Lung (tissue), 11 donors: ENCODE measurements at regions not wholly inside any gene's neighbourhood (a gene's known extent, or its start where the extent isn't known, plus 50 kb on each side); places are given as distances from the start of the nearest gene placed in this dataset.

ENCODE experiments used
- ATAC-seq: fragments of 200-7000 bp; cut with Tn5 transposase; one replicate; pipeline ENCODE4 v1.9.1; 2020; ENCODE audit warnings: moderate number of reproducible peaks; ENCODE audit not compliant: insufficient read depth, low FRiP score
- DNase-seq, 3 donors: peaks; one replicate each; pipeline ENCODE4 v3.0.0-alpha.2; 2013 to 2017
- H3K27ac ChIP-seq, 2 donors: one replicate each; pipeline ENCODE4 v1.5.1; 2013; ENCODE audit warnings: mild to moderate bottlenecking in 2 of 2, moderate library complexity in 2 of 2, control low read depth in 1 of 2, inconsistent platforms in 1 of 2, low read depth in 1 of 2, low read length in 1 of 2
- H3K27me3 ChIP-seq, 3 donors: one replicate each; pipeline ENCODE4 v1.5.1; 2013; ENCODE audit warnings: low read length in 2 of 3; ENCODE audit not compliant: control insufficient read depth in 3 of 3, insufficient read depth in 3 of 3
- H3K36me3 ChIP-seq, 4 donors: one replicate each; pipeline ENCODE4 v1.5.1; 2013; ENCODE audit warnings: low read length in 4 of 4, mild to moderate bottlenecking in 1 of 4, moderate library complexity in 1 of 4; ENCODE audit not compliant: control insufficient read depth in 4 of 4, insufficient read depth in 4 of 4
- H3K4me1 ChIP-seq, 5 donors: one replicate each; pipeline ENCODE4 v1.5.1; 2013; ENCODE audit warnings: low read length in 5 of 5, mild to moderate bottlenecking in 2 of 5, moderate library complexity in 1 of 5; ENCODE audit not compliant: control insufficient read depth in 5 of 5, insufficient read depth in 5 of 5
- H3K4me3 ChIP-seq: one replicate; pipeline ENCODE4 v1.5.1; 2013; ENCODE audit warnings: mild to moderate bottlenecking, control low read depth, moderate library complexity
- H3K9ac ChIP-seq, 2 donors: one replicate each; pipeline ENCODE4 v1.5.1; 2013; ENCODE audit warnings: low read length in 2 of 2, control low read depth in 1 of 2; ENCODE audit not compliant: insufficient read depth in 1 of 2
- H3K9me3 ChIP-seq, 4 donors: one replicate each; pipeline ENCODE4 v1.5.1; 2013; ENCODE audit warnings: low read length in 3 of 4, mild to moderate bottlenecking in 1 of 4, moderate library complexity in 1 of 4; ENCODE audit not compliant: control insufficient read depth in 4 of 4, insufficient read depth in 3 of 4
- CTCF ChIP-seq: IDR thresholded peaks from 2 replicates; pipeline ENCODE4 v1.5.1; 2012; ENCODE audit warnings: mild to moderate bottlenecking; ENCODE audit errors: control extremely low read depth, extremely low read depth
- WGBS, 2 donors: extraction: QIAGEN DNeasy Blood & Tissue Kit; methylation state at CpG; one replicate each; pipeline ENCODE4 v1.1.7; 2013; 5-methylcytosine and 5-hydroxymethylcytosine counted together
- donor health status: control.
- donor health status: control.
- donor health status: Bipolar disorder and iron deficiency.
- donor health status: healthy.
- donor health status: DM: yes; HTN: yes; CAD: no.

GRCh38 chrX:116010939-116011338 lies 159.6 kb upstream of the AGTR2 start:
- ATAC-seq (no peak), DNase-seq (no peak)
- H3K27me3 ChIP-seq: peaks cover 0 to 44% (median 32%) of the 10 kb centered on the region in 3 donors
- WGBS, 2 donors: 72 to 82% methylated on average over 5 of the region's 5 CpGs
- no peak overlapping the region for H3K4me3 ChIP-seq
- no peak overlapping the region for H3K27ac ChIP-seq
- peaks cover 0 to 3% (median 0%) of the 10 kb centered on the region in 4 donors for H3K9me3 ChIP-seq
- no peaks in the 10 kb centered on the region for H3K36me3 ChIP-seq
- TF ChIP-seq CTCF: no peak
- no peak overlapping the region for H3K9ac ChIP-seq
- H3K4me1 ChIP-seq: peaks cover 0 to 3% (median 0%) of the 10 kb centered on the region in 5 donors

GRCh38 chrX:116031331-116031730 lies 139.2 kb upstream of the AGTR2 start:
- H3K27me3 ChIP-seq: peaks cover 0 to 7% (median 0%) of the 10 kb centered on the region in 3 donors

More at GRCh38 chrX:116031331-116031730, 139.2 kb upstream of the AGTR2 start:
- H3K4me1 ChIP-seq: no peaks in the 10 kb centered on the region
- ATAC-seq (no peak), DNase-seq (no peak)
- WGBS, 2 donors: 58 to 93% methylated on average over 1 of the region's 1 CpG
- no peak overlapping the region for H3K4me3 ChIP-seq
- TF ChIP-seq CTCF: no peak
- H3K27ac ChIP-seq: no peak overlapping the region
- H3K36me3 ChIP-seq: no peaks in the 10 kb centered on the region
- H3K9me3 ChIP-seq: peaks cover 0 to 4% (median under 1%) of the 10 kb centered on the region in 4 donors
- H3K9ac ChIP-seq: no peak overlapping the region
